ENCODE measurements at regions not wholly inside any gene's neighbourhood (a gene's known extent, or its start where the extent isn't known, plus 50 kb on each side); places are given as distances from the start of the nearest gene placed in this dataset.
"Not testable (repeated sequence)": the region's sequence is repeated elsewhere in the genome, so short reads cannot be mapped to it uniquely, and the experiment has no call there.

GRCh38 chr7:3094701-3095445, 51.2 kb upstream of the CARD11 start:
- Histone ChIP-seq H3K9me3 (no peaks in the 10 kb centered on the region), H3K36me3 (no peaks in the 10 kb centered on the region), H3K27me3 (no peaks in the 10 kb centered on the region), H3K4me3 (peak overlapping the region; percentile 7; the same call in 1 of the 2 replicates)
- no peak for DNase-seq

GRCh38 chr7:3097734-3098133, 54.1 kb upstream of the CARD11 start:
- no peak for DNase-seq
- Histone ChIP-seq H3K36me3 (no peaks in the 10 kb centered on the region), H3K4me3 (no peak overlapping the region), H3K27me3 (no peaks in the 10 kb centered on the region), H3K9me3 (no peaks in the 10 kb centered on the region)

DNA sequence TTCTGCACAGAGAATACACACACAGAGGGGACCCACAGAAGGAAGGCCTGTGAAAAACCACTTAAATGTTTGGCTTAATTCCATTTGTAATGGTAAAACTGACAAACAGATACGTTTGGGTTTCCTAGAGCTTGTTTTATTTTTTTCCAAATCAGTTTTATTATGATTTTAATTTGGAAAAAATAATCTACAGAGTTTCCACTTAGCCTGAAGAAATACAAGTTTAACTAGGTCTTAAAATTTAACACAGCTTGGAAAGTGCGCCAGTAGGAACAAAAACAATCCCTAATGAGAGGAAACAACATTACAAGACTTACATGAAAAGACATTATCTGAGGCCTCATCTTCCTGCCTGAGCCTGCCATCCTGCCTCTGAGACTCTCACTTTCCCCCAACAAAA, 58.5 kb upstream of the CARD11 start:
- Histone ChIP-seq H3K36me3 (no peaks in the 10 kb centered on the region), H3K9me3 (no peaks in the 10 kb centered on the region), H3K27me3 (no peaks in the 10 kb centered on the region), H3K4me3 (no peak overlapping the region)
- DNase-seq, result no peak

DNA sequence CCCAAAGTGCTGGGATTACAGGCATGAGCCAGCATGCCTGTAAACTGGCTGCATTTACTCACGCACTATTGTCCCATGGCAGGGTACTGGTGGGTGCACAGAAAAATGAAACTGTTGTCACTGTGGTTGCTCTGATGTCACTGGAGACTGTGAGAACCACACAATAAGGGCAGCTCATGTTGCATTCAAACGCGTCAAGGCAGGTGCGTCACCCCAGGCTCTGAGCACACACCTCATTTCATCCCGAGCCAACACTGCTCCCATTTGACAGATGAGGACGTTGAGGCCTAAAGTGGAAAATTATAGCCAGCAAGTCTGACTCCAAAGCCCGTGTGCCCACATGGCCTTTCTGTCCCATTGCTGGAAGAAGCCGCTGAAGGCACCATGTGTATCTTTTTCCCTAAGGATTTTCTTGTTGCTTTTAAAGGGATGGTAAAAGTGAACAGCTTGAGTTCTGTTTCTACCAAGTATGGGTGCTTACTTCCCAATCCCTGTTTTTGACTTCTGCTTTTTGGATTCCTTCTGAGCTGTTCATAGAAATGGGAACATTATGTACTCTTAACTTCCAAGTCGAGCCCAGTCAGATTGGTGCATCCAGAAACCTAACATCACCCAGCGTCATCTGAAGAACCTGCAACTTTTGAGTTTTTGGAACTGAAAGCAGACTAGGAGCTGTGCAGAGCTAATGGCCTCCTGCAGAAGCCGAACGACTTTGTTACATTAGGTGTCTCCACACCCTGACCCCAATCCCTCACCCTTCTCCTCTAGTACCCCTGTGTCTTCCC, 60.1 kb upstream of the CARD11 start:
- DNase-seq, result no peak
- H3K27me3 ChIP-seq, result no peaks in the 10 kb centered on the region
- H3K9me3 ChIP-seq, result no peaks in the 10 kb centered on the region
- H3K36me3 ChIP-seq, result no peaks in the 10 kb centered on the region
- H3K4me3 ChIP-seq, result no peak overlapping the region

DNA sequence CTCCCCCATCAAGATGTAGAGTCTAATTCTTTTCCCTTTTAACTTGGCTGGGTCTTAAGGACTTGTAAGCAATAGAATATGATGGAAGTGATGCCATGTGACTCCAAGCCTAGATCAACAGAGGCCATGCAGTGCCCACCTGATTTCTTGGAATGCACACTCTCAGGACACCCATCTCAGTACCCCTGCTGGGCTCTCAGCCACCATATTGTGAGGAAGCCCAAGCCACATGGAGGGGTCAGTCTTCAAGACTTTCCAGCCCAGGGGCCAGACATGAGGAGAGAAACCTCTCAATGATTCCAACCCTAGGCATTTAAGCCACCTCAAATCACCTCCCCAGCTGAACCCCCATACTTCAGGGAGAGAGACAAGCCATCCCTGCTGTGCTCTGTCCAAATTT, 62.2 kb upstream of the CARD11 start:
- H3K4me3 ChIP-seq, result no peak overlapping the region
- no peaks in the 10 kb centered on the region for H3K36me3 ChIP-seq
- no peaks in the 10 kb centered on the region for H3K27me3 ChIP-seq
- DNase-seq, result no peak
- no peaks in the 10 kb centered on the region for H3K9me3 ChIP-seq

GRCh38 chr7:3106361-3106826, 62.7 kb upstream of the CARD11 start:
- H3K36me3 ChIP-seq, result no peaks in the 10 kb centered on the region
- DNase-seq, result no peak
- no peak overlapping the region for H3K4me3 ChIP-seq
- no peaks in the 10 kb centered on the region; the same call in 1 of the 2 replicates for H3K27me3 ChIP-seq
- no peaks in the 10 kb centered on the region for H3K9me3 ChIP-seq

DNA sequence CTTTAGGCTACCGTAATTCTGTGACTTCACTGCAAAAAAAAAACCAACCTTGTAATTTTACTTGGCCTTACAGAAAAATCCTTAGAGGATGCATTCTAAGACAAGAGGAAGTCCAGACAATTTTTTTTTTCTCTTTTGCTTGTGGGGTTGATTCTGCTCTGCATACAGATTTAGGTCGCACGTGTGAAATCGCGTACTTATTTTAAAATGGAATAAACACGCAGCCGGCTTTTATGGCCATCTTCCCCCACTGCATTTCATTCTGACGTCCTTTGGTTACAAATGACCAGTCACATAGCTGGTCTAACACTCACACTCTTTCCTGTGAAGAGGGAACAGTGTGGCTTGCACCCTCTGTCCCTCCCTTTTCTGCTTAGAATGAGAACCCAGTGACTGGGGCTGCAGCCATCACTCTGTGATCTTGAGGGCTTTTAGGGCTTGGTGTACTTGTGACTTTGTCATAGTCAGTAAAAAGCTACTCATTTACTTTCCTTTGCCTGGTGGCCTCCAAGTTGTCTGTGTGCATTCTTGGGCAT, 63.6 kb upstream of the CARD11 start:
- Histone ChIP-seq H3K9me3 (no peaks in the 10 kb centered on the region), H3K27me3 (no peaks in the 10 kb centered on the region; the same call in 1 of the 2 replicates), H3K4me3 (no peak overlapping the region), H3K36me3 (no peaks in the 10 kb centered on the region)
- DNase-seq, result no peak

DNA sequence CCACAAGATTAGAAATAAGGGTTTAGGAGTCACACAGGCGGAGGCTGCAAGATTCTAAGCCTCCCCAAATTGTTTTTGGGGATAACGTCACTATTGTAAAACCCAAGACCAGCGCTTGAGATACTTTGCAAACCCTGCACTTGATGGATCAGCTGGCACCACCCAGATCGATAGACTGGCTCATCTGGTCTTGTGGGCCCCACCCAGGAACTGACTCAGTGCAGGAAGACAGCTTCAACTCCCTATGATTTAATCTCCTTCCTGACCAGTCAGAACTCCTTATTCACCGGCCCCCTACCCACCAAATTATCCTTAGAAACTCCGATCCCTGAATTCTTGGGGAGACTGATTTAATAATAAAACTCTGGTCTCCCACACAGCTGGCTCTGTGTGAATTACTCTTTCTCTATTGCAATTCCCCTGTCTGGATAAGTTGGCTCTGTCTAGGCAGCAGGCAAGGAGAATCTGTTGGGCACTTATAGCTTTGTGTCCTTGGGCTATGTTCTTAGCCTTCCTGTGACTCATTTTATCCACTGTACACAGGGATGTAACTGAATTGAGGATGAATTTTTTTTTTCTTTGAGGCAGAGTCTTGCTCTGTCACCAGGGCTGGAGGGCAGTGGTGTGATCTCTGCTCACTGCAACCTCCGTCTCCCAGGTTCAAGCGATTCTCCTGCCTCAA, 64.4 kb upstream of the CARD11 start:
- no peak for DNase-seq
- H3K4me3 ChIP-seq, result no peak overlapping the region
- no peaks in the 10 kb centered on the region; the same call in 1 of the 2 replicates for H3K27me3 ChIP-seq
- no peaks in the 10 kb centered on the region for H3K36me3 ChIP-seq
- H3K9me3 ChIP-seq, result no peaks in the 10 kb centered on the region

DNA sequence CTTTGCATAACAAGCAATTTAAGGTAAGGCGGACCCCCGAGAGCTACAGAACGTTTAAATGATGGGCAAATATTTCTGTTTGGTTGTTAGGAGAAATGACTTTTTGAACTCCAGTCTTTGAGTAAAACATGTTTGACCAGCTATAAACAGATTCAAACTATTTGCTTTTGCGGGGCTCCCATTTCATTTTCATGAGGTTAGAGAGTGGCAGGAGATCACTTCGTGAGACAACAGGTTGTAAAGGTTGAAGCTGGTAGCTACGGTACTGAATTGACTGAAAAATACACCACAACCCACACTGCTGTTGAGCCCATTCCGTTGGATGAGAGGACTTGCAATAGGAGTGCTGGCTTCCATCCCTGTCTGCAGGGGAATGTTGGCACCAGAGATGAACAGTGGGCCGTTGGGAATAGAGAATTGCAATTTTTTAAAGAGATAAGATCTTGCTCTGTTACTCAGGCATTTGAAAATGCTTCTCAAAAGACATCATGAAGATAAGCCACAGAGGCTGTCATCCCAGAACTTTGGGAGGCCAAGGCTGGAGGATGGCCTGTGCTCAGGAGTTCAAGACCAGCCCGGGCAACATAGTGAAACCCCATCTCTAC, 65.7 kb upstream of the CARD11 start:
- Histone ChIP-seq H3K36me3 (no peaks in the 10 kb centered on the region), H3K9me3 (no peaks in the 10 kb centered on the region), H3K4me3 (no peak overlapping the region), H3K27me3 (no peaks in the 10 kb centered on the region; the same call in 1 of the 2 replicates)
- DNase-seq, result no peak

GRCh38 chr7:3112479-3113134, 68.9 kb upstream of the CARD11 start:
- H3K27me3 ChIP-seq, result no peaks in the 10 kb centered on the region; the same call in 1 of the 2 replicates
- H3K36me3 ChIP-seq, result no peaks in the 10 kb centered on the region
- no peak overlapping the region for H3K4me3 ChIP-seq
- no peak for DNase-seq
- H3K9me3 ChIP-seq, result no peaks in the 10 kb centered on the region

DNA sequence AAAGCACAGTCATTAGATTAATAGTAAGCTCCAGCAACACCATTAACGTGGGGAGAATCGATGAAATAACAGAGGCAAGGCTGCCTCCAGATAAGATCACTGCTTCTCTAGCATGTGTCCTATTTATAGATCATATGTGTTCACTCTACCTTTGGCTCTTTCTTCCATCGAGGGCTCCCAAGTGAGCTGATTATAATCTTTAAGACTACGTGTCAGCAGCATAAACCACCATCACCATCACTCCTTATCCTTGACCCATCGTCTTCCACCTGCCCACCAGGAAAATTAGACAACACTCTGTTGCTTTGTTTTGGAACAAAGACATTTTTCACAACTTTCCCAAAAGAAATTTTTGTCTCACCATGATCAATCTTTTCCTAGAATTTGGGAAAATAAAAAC, 71.2 kb upstream of the CARD11 start:
- Histone ChIP-seq H3K4me3 (no peak overlapping the region), H3K9me3 (no peaks in the 10 kb centered on the region), H3K36me3 (no peaks in the 10 kb centered on the region), H3K27me3 (no peaks in the 10 kb centered on the region; the same call in 1 of the 2 replicates)
- DNase-seq, result no peak

GRCh38 chr7:3117081-3117480, 73.4 kb upstream of the CARD11 start:
- Histone ChIP-seq H3K27me3 (no peaks in the 10 kb centered on the region), H3K9me3 (no peaks in the 10 kb centered on the region), H3K36me3 (no peaks in the 10 kb centered on the region), H3K4me3 (no peak overlapping the region)
- no peak for DNase-seq

DNA sequence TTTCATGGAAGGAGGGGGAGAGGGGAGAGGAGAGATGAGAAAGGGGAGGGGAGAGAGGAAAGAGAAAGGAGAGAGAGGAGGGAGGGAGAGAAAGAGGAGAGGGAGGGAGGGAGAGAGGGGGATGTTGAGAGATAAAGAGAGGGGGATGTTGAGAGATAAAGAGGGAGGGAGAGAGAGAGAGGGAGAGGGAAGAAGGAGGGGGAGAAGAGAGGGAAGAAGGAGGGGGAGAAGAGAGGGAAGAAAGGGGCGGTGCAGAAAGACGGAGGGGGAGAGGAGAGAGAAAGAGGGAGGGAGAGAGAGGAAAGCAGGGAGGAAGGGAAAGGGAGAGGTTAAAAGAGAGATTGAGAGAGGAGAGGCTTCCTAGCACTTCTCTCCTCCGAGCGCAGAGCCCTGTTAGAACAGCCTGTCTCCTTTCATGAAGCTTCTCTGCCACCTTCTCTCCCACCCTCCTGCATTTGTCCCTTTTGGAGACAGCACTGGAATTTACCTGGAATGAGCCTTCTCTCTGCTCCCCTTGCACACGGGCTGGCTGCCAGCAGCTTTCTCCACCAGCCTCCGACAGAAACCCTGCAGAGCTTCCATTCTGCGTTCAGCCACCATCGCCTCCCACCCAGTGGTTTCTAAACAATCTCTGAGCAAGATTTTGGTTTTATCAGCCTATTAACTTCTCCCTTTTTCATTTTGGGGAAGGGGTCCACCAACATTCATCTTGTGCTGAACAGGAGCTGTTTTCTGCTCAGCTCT, 74.0 kb upstream of the CARD11 start:
- no peak overlapping the region for H3K4me3 ChIP-seq
- no peaks in the 10 kb centered on the region for H3K27me3 ChIP-seq
- H3K36me3 ChIP-seq, result no peaks in the 10 kb centered on the region
- H3K9me3 ChIP-seq, result no peaks in the 10 kb centered on the region
- DNase-seq, result no peak

GRCh38 chr7:3119352-3119927, 75.8 kb upstream of the CARD11 start:
- not testable (repeated sequence) for DNase-seq

DNA sequence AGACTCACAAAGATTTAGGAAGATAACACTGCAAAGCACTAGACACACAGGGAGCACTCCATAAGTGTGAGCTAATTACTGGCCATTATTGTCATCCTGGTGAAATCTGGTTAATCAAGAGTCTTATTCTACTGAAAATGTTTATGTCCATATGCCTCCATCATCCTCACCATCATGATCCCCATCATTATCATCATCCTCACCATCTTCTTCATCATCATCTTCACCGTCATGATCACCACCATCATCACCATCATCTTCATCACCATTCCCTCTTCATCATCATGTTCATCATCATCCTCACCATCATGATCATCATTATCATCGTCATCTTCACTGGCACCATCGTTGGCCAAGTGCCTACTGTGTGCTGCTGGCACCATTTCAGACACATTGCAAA, 76.3 kb upstream of the CARD11 start:
- no peak for DNase-seq
- Histone ChIP-seq H3K9me3 (no peaks in the 10 kb centered on the region), H3K27me3 (no peaks in the 10 kb centered on the region), H3K4me3 (no peak overlapping the region), H3K36me3 (no peaks in the 10 kb centered on the region)

More at GRCh38 chr7:3119352-3119927, 75.8 kb upstream of the CARD11 start:
- not testable (repeated sequence) for H3K9me3 ChIP-seq, H3K27me3 ChIP-seq, H3K4me3 ChIP-seq, H3K36me3 ChIP-seq

Data from MG63 (cell line).